DMS53 treated with DMSO at 0.1 percent for 48 hours (cell line): ENCODE measurements at regions not wholly inside any gene's neighbourhood (a gene's known extent, or its start where the extent isn't known, plus 50 kb on each side); places are given as distances from the start of the nearest gene placed in this dataset.

Experiments
- DNase-seq: peaks from one replicate; lab custom pipeline; 2025; ENCODE audit not compliant: unreplicated experiment; lab: John Stamatoyannopoulos, UW

DNA sequence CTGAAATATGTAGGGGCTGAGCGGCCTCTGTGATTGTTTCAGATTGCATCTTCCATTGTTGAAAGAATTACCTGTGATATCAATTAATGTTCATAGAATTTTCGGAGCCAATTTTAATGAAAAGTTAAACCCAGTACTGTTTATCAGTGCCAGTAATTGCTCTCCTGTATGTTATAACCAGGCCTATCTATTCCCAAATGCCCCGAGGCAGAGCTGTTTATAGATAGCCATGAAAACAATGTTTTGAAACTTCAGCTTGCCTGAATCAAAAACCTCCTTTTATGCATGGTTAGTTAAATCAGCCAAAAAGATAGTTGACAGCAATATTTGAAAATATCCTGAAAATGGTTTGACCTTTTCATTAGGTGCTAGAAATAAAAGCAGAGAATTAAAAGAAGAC is 50.1 kb upstream of the HDAC9 start:
- no peak for DNase-seq
